ENCODE measurements at regions not wholly inside any gene's neighbourhood (a gene's known extent, or its start where the extent isn't known, plus 50 kb on each side); places are given as distances from the start of the nearest gene placed in this dataset.

DNA sequence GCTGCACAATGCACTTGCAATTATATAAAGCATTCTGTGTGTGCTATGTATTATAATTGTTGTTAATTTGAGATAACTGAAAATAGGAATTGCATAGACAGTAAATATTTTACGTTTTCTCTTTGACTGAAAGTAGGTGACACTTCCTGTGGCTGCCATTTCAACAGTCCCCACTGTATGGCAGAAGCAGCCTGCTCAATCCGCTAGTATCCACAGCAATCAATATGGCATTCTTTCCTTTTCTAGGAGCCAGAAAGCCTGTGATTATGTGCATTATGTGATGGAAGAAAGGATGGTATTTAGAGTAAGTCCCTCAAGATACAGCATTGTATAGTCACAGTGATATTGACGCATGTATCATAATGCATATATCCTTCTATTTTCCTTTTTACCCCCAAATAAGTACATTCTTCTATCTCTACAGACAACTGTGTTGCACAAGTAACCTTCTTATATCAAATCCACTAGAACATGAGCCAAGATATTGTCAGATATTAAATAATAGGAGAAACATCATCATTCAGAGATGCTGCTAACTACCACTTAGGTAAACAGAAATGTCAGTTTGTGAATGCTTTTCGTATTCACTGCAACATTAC, 59.7 kb downstream of the CARTPT start:
- peak; percentile 80 for TF ChIP-seq CTCF (CRISPR knock-in tag; IDR thresholded peaks at IDR 0.05)
- no peak for TF ChIP-seq PTBP1 (IDR thresholded peaks at IDR 0.05; ENCODE audit: low read depth, low read length, poor library complexity, severe bottlenecking)
- TF ChIP-seq, protein P1, sequence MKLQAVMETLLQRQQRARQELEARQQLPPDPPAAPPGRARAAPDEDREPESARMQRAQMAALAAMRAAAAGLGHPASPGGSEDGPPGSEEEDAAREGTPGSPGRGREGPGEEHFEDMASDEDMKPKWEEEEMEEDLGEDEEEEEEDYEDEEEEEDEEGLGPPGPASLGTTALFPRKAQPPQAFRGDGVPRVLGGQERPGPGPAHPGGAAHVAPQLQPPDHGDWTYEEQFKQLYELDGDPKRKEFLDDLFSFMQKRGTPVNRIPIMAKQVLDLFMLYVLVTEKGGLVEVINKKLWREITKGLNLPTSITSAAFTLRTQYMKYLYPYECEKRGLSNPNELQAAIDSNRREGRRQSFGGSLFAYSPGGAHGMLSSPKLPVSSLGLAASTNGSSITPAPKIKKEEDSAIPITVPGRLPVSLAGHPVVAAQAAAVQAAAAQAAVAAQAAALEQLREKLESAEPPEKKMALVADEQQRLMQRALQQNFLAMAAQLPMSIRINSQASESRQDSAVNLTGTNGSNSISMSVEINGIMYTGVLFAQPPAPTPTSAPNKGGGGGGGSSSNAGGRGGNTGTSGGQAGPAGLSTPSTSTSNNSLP (IDR thresholded peaks at IDR 0.05; ENCODE audit: low read depth, low read length) = no peak
- TF ChIP-seq RARG (CRISPR knock-in tag; IDR thresholded peaks at IDR 0.05; ENCODE audit: low read depth) = no peak
- TF ChIP-seq RFX1 (IDR thresholded peaks at IDR 0.05) = no peak
- TF ChIP-seq, protein P2, sequence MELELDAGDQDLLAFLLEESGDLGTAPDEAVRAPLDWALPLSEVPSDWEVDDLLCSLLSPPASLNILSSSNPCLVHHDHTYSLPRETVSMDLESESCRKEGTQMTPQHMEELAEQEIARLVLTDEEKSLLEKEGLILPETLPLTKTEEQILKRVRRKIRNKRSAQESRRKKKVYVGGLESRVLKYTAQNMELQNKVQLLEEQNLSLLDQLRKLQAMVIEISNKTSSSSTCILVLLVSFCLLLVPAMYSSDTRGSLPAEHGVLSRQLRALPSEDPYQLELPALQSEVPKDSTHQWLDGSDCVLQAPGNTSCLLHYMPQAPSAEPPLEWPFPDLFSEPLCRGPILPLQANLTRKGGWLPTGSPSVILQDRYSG (CRISPR knock-in tag; IDR thresholded peaks at IDR 0.05) = no peak
- no peak for TF ChIP-seq ZBTB4 (CRISPR knock-in tag; IDR thresholded peaks at IDR 0.05; ENCODE audit: borderline replicate concordance)
- TF ChIP-seq KDM1A (CRISPR knock-in tag; IDR thresholded peaks at IDR 0.05) = no peak
